CD14-positive monocyte (primary cell): ENCODE measurements at regions not wholly inside any gene's neighbourhood (a gene's known extent, or its start where the extent isn't known, plus 50 kb on each side); places are given as distances from the start of the nearest gene placed in this dataset.

Experiments
- DNase-seq, 3 donors: peaks; one replicate each; pipeline ENCODE4 v3.0.0-alpha.2; 2011 to 2022
- H2AFZ ChIP-seq: 2 replicates; pipeline ENCODE4 v1.6.0; 2012; ENCODE audit warnings: mild to moderate bottlenecking, low read depth, low read length, inconsistent platforms; ENCODE audit not compliant: insufficient read depth, poor library complexity, severe bottlenecking
- H3K27ac ChIP-seq, 2 donors: 1 replicate in 1 of 2; 2 replicates in 1 of 2; pipeline ENCODE4 v1.5.1; 2012 to 2013; ENCODE audit warnings: low read length in 2 of 2, control low read depth in 1 of 2, inconsistent platforms in 1 of 2, low read depth in 1 of 2, mild to moderate bottlenecking in 1 of 2
- H3K27me3 ChIP-seq, 2 donors: one replicate each; pipeline versions ENCODE4 v1.6.0 to v1.6.1; 2011 to 2013; ENCODE audit warnings: low read length in 2 of 2; ENCODE audit not compliant: control insufficient read depth in 2 of 2, insufficient read depth in 2 of 2
- H3K36me3 ChIP-seq, 2 donors: replicated peaks in 1 of 2; 1 replicate in 1 of 2; 2 replicates in 1 of 2; pipeline versions ENCODE4 v1.5.1 to v1.6.1; 2012 to 2013; ENCODE audit warnings: low read length in 2 of 2, control low read depth in 1 of 2, inconsistent platforms in 1 of 2, mild to moderate bottlenecking in 1 of 2; ENCODE audit not compliant: insufficient read depth in 2 of 2, control insufficient read depth in 1 of 2
- H3K4me1 ChIP-seq, 2 donors: 1 replicate in 1 of 2; 2 replicates in 1 of 2; pipeline versions ENCODE4 v1.5.1 to v1.6.1; 2012 to 2013; ENCODE audit warnings: low read length in 2 of 2, control low read depth in 1 of 2, inconsistent platforms in 1 of 2, mild to moderate bottlenecking in 1 of 2, moderate library complexity in 1 of 2; ENCODE audit not compliant: insufficient read depth in 2 of 2, control insufficient read depth in 1 of 2
- H3K4me2 ChIP-seq: replicated peaks from 2 replicates; pipeline ENCODE3; 2012; ENCODE audit warnings: low read length, moderate library complexity, mild to moderate bottlenecking; ENCODE audit not compliant: poor library complexity, severe bottlenecking; ENCODE audit errors: extremely low read depth
- H3K4me3 ChIP-seq, 3 experiments: fragments of 200-600 bp in 1 of 3; sonication (generic) in 1 of 3; replicated peaks in 1 of 3; 1 replicate in 2 of 3; 2 replicates in 1 of 3; pipeline ENCODE4 v1.5.1; 2011 to 2013; ENCODE audit warnings: low read length in 3 of 3, mild to moderate bottlenecking in 3 of 3, control low read depth in 2 of 3, low read depth in 2 of 3, inconsistent platforms in 1 of 3, moderate library complexity in 1 of 3
- H3K79me2 ChIP-seq: 2 replicates; pipeline ENCODE4 v1.6.0; 2012; ENCODE audit warnings: mild to moderate bottlenecking, control low read depth, inconsistent platforms, low read length, moderate library complexity; ENCODE audit not compliant: insufficient read depth
- H3K9ac ChIP-seq: 2 replicates; pipeline ENCODE4 v1.6.0; 2017; ENCODE audit warnings: low read length, mild to moderate bottlenecking; ENCODE audit not compliant: insufficient read depth, poor library complexity, severe bottlenecking
- H3K9me3 ChIP-seq, 2 donors: replicated peaks in 1 of 2; 1 replicate in 1 of 2; 2 replicates in 1 of 2; pipeline versions ENCODE4 v1.5.1 to v1.6.1; 2012 to 2013; ENCODE audit warnings: low read length in 2 of 2, control low read depth in 1 of 2; ENCODE audit not compliant: control insufficient read depth in 1 of 2, insufficient read depth in 1 of 2
- H4K20me1 ChIP-seq: 2 replicates; pipeline ENCODE4 v1.6.0; 2012; ENCODE audit warnings: mild to moderate bottlenecking, low read length, control low read depth, moderate library complexity; ENCODE audit not compliant: insufficient read depth
- H3K27ac Mint-ChIP-seq, 7 donors: one replicate each; pipeline ENCODE4 v1.8.0; 2020; ENCODE audit warnings: mild to moderate bottlenecking in 7 of 7, mixed read lengths in 7 of 7, moderate library complexity in 6 of 7, inconsistent platforms in 2 of 7
- H3K27me3 Mint-ChIP-seq, 3 donors: one replicate each; pipeline ENCODE4 v1.8.0; 2021 to 2022; ENCODE audit warnings: low read depth in 3 of 3, mild to moderate bottlenecking in 3 of 3, mixed read lengths in 3 of 3, moderate library complexity in 3 of 3, inconsistent platforms in 1 of 3
- H3K36me3 Mint-ChIP-seq, 2 donors: one replicate each; pipeline ENCODE4 v1.8.0; 2020; ENCODE audit warnings: mixed read lengths in 2 of 2, inconsistent platforms in 1 of 2, mild to moderate bottlenecking in 1 of 2
- H3K4me1 Mint-ChIP-seq: one replicate; pipeline ENCODE4 v1.8.0; 2020; ENCODE audit warnings: mild to moderate bottlenecking, mixed read lengths
- H3K4me3 Mint-ChIP-seq, 2 donors: one replicate each; pipeline ENCODE4 v1.8.0; 2020; ENCODE audit warnings: mild to moderate bottlenecking in 2 of 2, mixed read lengths in 2 of 2, moderate library complexity in 1 of 2
- H3K9me3 Mint-ChIP-seq, 7 donors: one replicate each; pipeline ENCODE4 v1.8.0; 2020 to 2022; ENCODE audit warnings: mixed read lengths in 7 of 7, mild to moderate bottlenecking in 6 of 7, moderate library complexity in 6 of 7, inconsistent platforms in 2 of 7
- CTCF ChIP-seq: fragments of 200-600 bp; IDR thresholded peaks from one replicate; pipeline ENCODE4 v1.8.0; 2022; ENCODE audit warnings: antibody characterized with exemption, mild to moderate bottlenecking
- WGBS: methylation state at CpG from one replicate; pipeline ENCODE4 v1.1.5; 2013; ENCODE audit warnings: missing lambda C conversion rate; ENCODE audit not compliant: insufficient coverage; 5-methylcytosine and 5-hydroxymethylcytosine counted together
- intact Hi-C, 2 donors: fragments of 100-400 bp; cut with micrococcal nuclease; formaldehyde crosslinking; loops; one replicate each; pipeline versions ENCODE4 v1.15.0 to v1.15.1; 2023

DNA sequence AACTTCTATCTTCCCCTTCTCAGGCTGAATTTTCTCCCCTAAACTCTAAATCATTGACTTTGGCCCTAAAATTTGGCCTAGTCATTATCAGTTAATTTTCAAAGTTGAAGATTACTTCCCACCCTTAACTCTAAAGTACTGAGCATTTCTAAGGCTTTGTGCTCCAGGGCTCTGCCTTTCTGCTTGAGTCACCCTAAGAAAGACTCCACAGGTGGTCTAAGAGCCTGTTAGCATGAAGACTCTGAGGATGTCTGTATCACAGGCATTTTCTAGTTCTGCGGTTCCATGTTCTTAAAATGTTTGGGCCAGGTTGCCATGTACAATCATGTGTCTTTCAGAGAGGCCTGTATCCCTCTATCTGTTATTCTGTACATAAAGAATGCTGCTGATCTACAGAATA is 808.1 kb upstream of the MANEA start:
- Histone ChIP-seq H3K27me3 (no peaks in the 10 kb centered on the region), H3K9me3 (no peaks in the 10 kb centered on the region), H2AFZ (no peak overlapping the region), H3K4me1 (no peaks in the 10 kb centered on the region), H4K20me1 (no peaks in the 10 kb centered on the region), H3K9ac (no peak overlapping the region), H3K4me3 (no peak overlapping the region), H3K27ac (no peak overlapping the region), H3K79me2 (no peaks in the 10 kb centered on the region), H3K4me2 (no peak overlapping the region), H3K36me3 (no peaks in the 10 kb centered on the region)
- Mint-ChIP-seq H3K9me3 (peaks cover 0 to 4% (median 0%) of the 10 kb centered on the region in 7 donors), H3K27me3 (no peaks in the 10 kb centered on the region), H3K4me3 (no peak overlapping the region), H3K36me3 (no peaks in the 10 kb centered on the region), H3K27ac (no peak overlapping the region), H3K4me1 (no peaks in the 10 kb centered on the region)
- no peak for TF ChIP-seq CTCF
- WGBS, result no CpG with 5 or more reads among the region's 1 CpG
- intact Hi-C loops, result no loop called here
- DNase-seq, result no peak

DNA sequence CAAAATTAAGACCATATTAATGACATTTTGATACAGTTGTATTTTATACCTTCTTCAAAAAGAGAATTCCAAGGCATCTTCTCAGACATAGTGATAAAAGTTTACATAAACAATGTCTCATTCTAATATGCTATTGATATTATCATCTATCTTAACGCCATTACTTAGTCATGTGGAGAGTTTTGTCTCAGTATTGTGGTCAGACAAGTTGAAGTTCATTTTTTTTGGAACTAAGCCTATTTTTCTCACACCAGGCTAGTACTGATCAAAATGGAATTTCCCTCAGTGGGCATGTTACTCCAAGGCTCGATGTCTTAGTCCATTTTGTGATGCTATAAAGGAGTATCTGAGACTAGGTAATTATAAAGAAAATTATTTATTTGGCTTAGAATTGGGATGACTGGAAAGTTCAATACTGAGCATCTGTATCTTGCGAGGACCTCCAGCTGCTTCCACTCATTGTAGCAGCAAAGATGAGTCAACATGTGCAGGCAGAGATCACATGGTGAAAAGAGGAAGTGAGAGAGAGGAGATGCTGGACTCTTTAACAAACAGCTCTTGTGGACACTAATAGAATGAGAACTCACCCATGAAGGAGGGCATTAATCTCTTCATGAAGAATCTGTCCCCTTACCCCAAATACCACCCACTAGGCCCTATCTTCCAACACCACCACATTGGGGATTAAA is 825.5 kb upstream of the MANEA start:
- H3K9me3 ChIP-seq, result peaks cover 0 to 4% of the 10 kb centered on the region in 2 donors
- TF ChIP-seq CTCF, result no peak
- intact Hi-C loops, result no loop called here
- no peak for DNase-seq
- Mint-ChIP-seq H3K27ac (no peak overlapping the region), H3K36me3 (no peaks in the 10 kb centered on the region), H3K27me3 (no peaks in the 10 kb centered on the region), H3K4me3 (no peak overlapping the region), H3K4me1 (no peaks in the 10 kb centered on the region), H3K9me3 (peaks cover 0 to 7% (median 2%) of the 10 kb centered on the region in 7 donors)
- no peaks in the 10 kb centered on the region for H3K27me3 ChIP-seq
- H3K4me2 ChIP-seq, result no peak overlapping the region
- H4K20me1 ChIP-seq, result no peaks in the 10 kb centered on the region
- no peaks in the 10 kb centered on the region for H3K4me1 ChIP-seq
- H3K36me3 ChIP-seq, result no peaks in the 10 kb centered on the region
- no peak overlapping the region for H2AFZ ChIP-seq
- H3K9ac ChIP-seq, result no peak overlapping the region
- WGBS, result no CpG with 5 or more reads among the region's 3 CpGs
- no peak overlapping the region for H3K4me3 ChIP-seq
- no peaks in the 10 kb centered on the region for H3K79me2 ChIP-seq
- H3K27ac ChIP-seq, result no peak overlapping the region
